Trophoblast cell (in vitro differentiated cells and primary cell): ENCODE measurements at regions not wholly inside any gene's neighbourhood (a gene's known extent, or its start where the extent isn't known, plus 50 kb on each side); places are given as distances from the start of the nearest gene placed in this dataset.

Experiments
- DNase-seq, 2 donors: peaks; one replicate each; pipeline ENCODE4 v3.0.0-alpha.2; 2016
- H2AFZ ChIP-seq: 2 replicates; pipeline ENCODE4 v1.6.1; 2013; ENCODE audit warnings: low read length, moderate library complexity, mild to moderate bottlenecking; ENCODE audit not compliant: insufficient read depth, poor library complexity
- H2AK5ac ChIP-seq: 2 replicates; pipeline ENCODE4 v1.6.1; 2013; ENCODE audit warnings: mild to moderate bottlenecking, low read length
- H2BK120ac ChIP-seq: 2 replicates; pipeline ENCODE4 v1.6.1; 2013; ENCODE audit warnings: low read length, mild to moderate bottlenecking, moderate library complexity; ENCODE audit not compliant: insufficient read depth, poor library complexity
- H2BK12ac ChIP-seq: 2 replicates; pipeline ENCODE4 v1.6.1; 2013; ENCODE audit warnings: mild to moderate bottlenecking, low read length, moderate library complexity
- H2BK5ac ChIP-seq: 2 replicates; pipeline ENCODE4 v1.6.1; 2013; ENCODE audit warnings: low read length, low read depth, moderate library complexity, mild to moderate bottlenecking; ENCODE audit not compliant: poor library complexity
- H3K14ac ChIP-seq: 2 replicates; pipeline ENCODE4 v1.6.1; 2013; ENCODE audit warnings: mild to moderate bottlenecking, low read length
- H3K18ac ChIP-seq: 2 replicates; pipeline ENCODE4 v1.6.1; 2013; ENCODE audit warnings: mild to moderate bottlenecking, low read length
- H3K23ac ChIP-seq: 2 replicates; pipeline ENCODE4 v1.6.1; 2013; ENCODE audit warnings: low read length
- H3K27ac ChIP-seq: 2 replicates; pipeline ENCODE4 v1.5.1; 2013; ENCODE audit warnings: low read depth, mild to moderate bottlenecking, inconsistent platforms, low read length, moderate library complexity
- H3K27me3 ChIP-seq: 2 replicates; pipeline ENCODE4 v1.6.1; 2013; ENCODE audit warnings: inconsistent platforms, mild to moderate bottlenecking, low read length, moderate library complexity; ENCODE audit not compliant: insufficient read depth
- H3K36me3 ChIP-seq, 2 experiments: 1 replicate in 1 of 2; 2 replicates in 1 of 2; pipeline ENCODE4 v1.6.1; 2013; ENCODE audit warnings: low read length in 2 of 2, mild to moderate bottlenecking in 2 of 2, moderate library complexity in 1 of 2; ENCODE audit not compliant: insufficient read depth in 2 of 2, control insufficient read depth in 1 of 2
- H3K4ac ChIP-seq: 2 replicates; pipeline ENCODE4 v1.6.1; 2013; ENCODE audit warnings: low read depth, mild to moderate bottlenecking, low read length, moderate library complexity
- H3K4me1 ChIP-seq, 2 experiments: 1 replicate in 1 of 2; 2 replicates in 1 of 2; pipeline ENCODE4 v1.6.1; 2013; ENCODE audit warnings: low read length in 2 of 2, mild to moderate bottlenecking in 2 of 2, moderate library complexity in 1 of 2; ENCODE audit not compliant: insufficient read depth in 2 of 2, control insufficient read depth in 1 of 2
- H3K4me2 ChIP-seq: 2 replicates; pipeline ENCODE4 v1.6.1; 2013; ENCODE audit warnings: inconsistent platforms, mild to moderate bottlenecking, low read length, moderate library complexity
- H3K4me3 ChIP-seq: 2 replicates; pipeline ENCODE4 v1.5.1; 2013; ENCODE audit warnings: mild to moderate bottlenecking, low read depth, low read length, inconsistent platforms
- H3K79me1 ChIP-seq: one replicate; pipeline ENCODE4 v1.6.1; 2013; ENCODE audit warnings: low read length
- H3K79me2 ChIP-seq: 2 replicates; pipeline ENCODE4 v1.6.1; 2013; ENCODE audit warnings: low read length, mild to moderate bottlenecking; ENCODE audit not compliant: control insufficient read depth, insufficient read depth, poor library complexity
- H3K9ac ChIP-seq: 2 replicates; pipeline ENCODE4 v1.6.1; 2013; ENCODE audit warnings: mild to moderate bottlenecking, low read length
- H3K9me3 ChIP-seq: 2 replicates; pipeline ENCODE4 v1.6.1; 2013; ENCODE audit warnings: low read depth, mild to moderate bottlenecking, control low read depth, inconsistent platforms, low read length; ENCODE audit not compliant: insufficient read depth
- H4K12ac ChIP-seq: 2 replicates; pipeline ENCODE4 v1.6.1; 2013; ENCODE audit warnings: low read depth, mild to moderate bottlenecking, low read length, moderate library complexity
- H4K8ac ChIP-seq: 2 replicates; pipeline ENCODE4 v1.6.1; 2013; ENCODE audit warnings: low read depth, mild to moderate bottlenecking, low read length, moderate library complexity
- H4K91ac ChIP-seq: one replicate; pipeline ENCODE4 v1.6.1; 2013; ENCODE audit warnings: low read depth, mild to moderate bottlenecking, low read length, moderate library complexity
- WGBS: extraction: QIAGEN DNeasy Blood & Tissue Kit; methylation state at CpG from one replicate; pipeline ENCODE4 v1.1.7; 2013; ENCODE audit warnings: missing lambda C conversion rate; ENCODE audit not compliant: insufficient read length, insufficient coverage; ENCODE audit errors: extremely low coverage; 5-methylcytosine and 5-hydroxymethylcytosine counted together

- Histone ChIP-seq H4K91ac (no peak overlapping the region), H3K9me3 (no peaks in the 10 kb centered on the region), H3K27me3 (no peaks in the 10 kb centered on the region), H2BK12ac (no peak overlapping the region), H3K79me2 (no peaks in the 10 kb centered on the region), H3K18ac (no peak overlapping the region), H4K8ac (no peak overlapping the region), H3K23ac (no peak overlapping the region), H3K4ac (no peak overlapping the region), H2BK5ac (no peak overlapping the region), H3K4me3 (no peak overlapping the region), H4K12ac (no peak overlapping the region), H3K27ac (no peak overlapping the region), H3K79me1 (no peaks in the 10 kb centered on the region), H3K36me3 (no peaks in the 10 kb centered on the region), H3K4me2 (no peak overlapping the region), H2BK120ac (no peak overlapping the region), H2AK5ac (no peak overlapping the region), H3K4me1 (no peaks in the 10 kb centered on the region), H3K9ac (no peak overlapping the region), H2AFZ (no peak overlapping the region), H3K14ac (no peak overlapping the region)
- 100% methylated on average over 2 of the region's 2 CpGs for WGBS
- DNase-seq: no peak
Measured at GRCh38 chr7:68444042-68444441, 1154.2 kb upstream of the AUTS2 start.

- no peak overlapping the region for H3K27ac ChIP-seq
- H3K4ac ChIP-seq: no peak overlapping the region
- no peak overlapping the region for H2BK12ac ChIP-seq
- no peak overlapping the region for H3K9ac ChIP-seq
- no CpG with 5 or more reads among the region's 3 CpGs for WGBS
- no peaks in the 10 kb centered on the region for H3K79me2 ChIP-seq
- H3K4me2 ChIP-seq: no peak overlapping the region
- no peaks in the 10 kb centered on the region for H3K79me1 ChIP-seq
- no peak overlapping the region for H3K14ac ChIP-seq
- H2BK120ac ChIP-seq: no peak overlapping the region
- no peak overlapping the region for H4K91ac ChIP-seq
- H3K18ac ChIP-seq: no peak overlapping the region
- no peak overlapping the region for H2AFZ ChIP-seq
- no peaks in the 10 kb centered on the region for H3K9me3 ChIP-seq
- H3K27me3 ChIP-seq: no peaks in the 10 kb centered on the region
- H4K8ac ChIP-seq: no peak overlapping the region
- no peak overlapping the region for H3K23ac ChIP-seq
- no peak overlapping the region for H2BK5ac ChIP-seq
- H4K12ac ChIP-seq: no peak overlapping the region
- no peaks in the 10 kb centered on the region for H3K4me1 ChIP-seq
- no peak for DNase-seq
- no peak overlapping the region for H2AK5ac ChIP-seq
- H3K36me3 ChIP-seq: no peaks in the 10 kb centered on the region
- no peak overlapping the region for H3K4me3 ChIP-seq
Measured at GRCh38 chr7:68444956-68445355, 1153.3 kb upstream of the AUTS2 start.

- H3K23ac ChIP-seq: no peak overlapping the region
- WGBS: no CpG with 5 or more reads among the region's 10 CpGs
- H3K36me3 ChIP-seq: no peaks in the 10 kb centered on the region
Measured at GRCh38 chr7:68446183-68446582, 1152.1 kb upstream of the AUTS2 start.

DNA sequence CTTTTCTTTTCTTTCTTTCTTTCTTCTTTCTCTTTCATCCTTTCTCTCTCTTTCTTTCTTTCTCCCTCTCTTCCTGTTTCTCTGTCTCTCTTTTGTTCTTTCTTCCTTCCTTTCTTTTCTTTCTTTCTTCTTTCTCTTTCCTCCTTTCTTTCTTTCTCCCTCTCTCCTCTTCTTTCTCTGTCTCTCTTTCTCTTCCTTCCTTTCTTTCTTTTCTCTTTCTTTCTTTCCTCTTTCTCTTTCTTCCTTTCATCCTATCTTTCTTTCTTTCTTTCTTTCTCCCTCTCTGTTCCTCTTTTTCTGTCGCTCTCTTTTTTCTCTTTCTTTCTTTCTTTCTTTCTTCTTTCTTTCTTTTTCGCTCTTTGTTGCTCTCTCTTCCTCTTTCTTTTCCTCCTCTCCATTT lies 1149.2 kb upstream of the AUTS2 start:
- Histone ChIP-seq H3K79me1 (no peaks in the 10 kb centered on the region), H3K27ac (no peak overlapping the region), H3K27me3 (no peaks in the 10 kb centered on the region), H3K4ac (no peak overlapping the region), H3K14ac (no peak overlapping the region), H2BK12ac (no peak overlapping the region), H3K79me2 (no peaks in the 10 kb centered on the region), H3K9ac (no peak overlapping the region), H4K91ac (no peak overlapping the region), H3K18ac (no peak overlapping the region), H3K4me2 (no peak overlapping the region), H3K36me3 (no peaks in the 10 kb centered on the region), H3K9me3 (no peaks in the 10 kb centered on the region), H4K8ac (no peak overlapping the region), H2BK5ac (no peak overlapping the region), H3K23ac (no peak overlapping the region), H2BK120ac (no peak overlapping the region), H3K4me1 (no peaks in the 10 kb centered on the region), H2AFZ (no peak overlapping the region), H3K4me3 (no peak overlapping the region), H4K12ac (no peak overlapping the region), H2AK5ac (no peak overlapping the region)
- DNase-seq: no peak
- WGBS: no CpG with 5 or more reads among the region's 2 CpGs

More at GRCh38 chr7:68446183-68446582, 1152.1 kb upstream of the AUTS2 start:
- Histone ChIP-seq H3K18ac (no peak overlapping the region), H3K4me2 (no peak overlapping the region), H2BK120ac (no peak overlapping the region), H2AFZ (no peak overlapping the region), H4K91ac (no peak overlapping the region), H3K79me2 (no peaks in the 10 kb centered on the region), H3K4ac (no peak overlapping the region), H4K8ac (no peak overlapping the region), H3K14ac (no peak overlapping the region), H3K9me3 (no peaks in the 10 kb centered on the region), H3K4me3 (no peak overlapping the region), H3K79me1 (no peaks in the 10 kb centered on the region), H2BK12ac (no peak overlapping the region), H3K27me3 (no peaks in the 10 kb centered on the region), H3K27ac (no peak overlapping the region), H3K9ac (no peak overlapping the region), H2AK5ac (no peak overlapping the region), H3K4me1 (no peaks in the 10 kb centered on the region), H2BK5ac (no peak overlapping the region), H4K12ac (no peak overlapping the region)
- DNase-seq: no peak
